Adrenal gland (tissue), 5 donors: ENCODE measurements at regions not wholly inside any gene's neighbourhood (a gene's known extent, or its start where the extent isn't known, plus 50 kb on each side); places are given as distances from the start of the nearest gene placed in this dataset.

Experiments used
- POLR2A ChIP-seq, 2 donors: fragments of 450-650 bp; IDR thresholded peaks; one replicate each; pipeline ENCODE4 v1.6.1; 2017; ENCODE audit warnings: antibody characterized with exemption in 2 of 2, mild to moderate bottlenecking in 2 of 2, moderate library complexity in 1 of 2
- TF ChIP-seq, protein P1 (sequence below), 6 experiments: fragments of 450-650 bp in 4 of 6; fragments of 200-600 bp in 2 of 6; sonication (generic) in 1 of 6; IDR thresholded peaks; 1 replicate in 5 of 6; 2 replicates in 1 of 6; pipeline versions ENCODE4 v1.5.1 to v1.8.0; 2016 to 2021; ENCODE audit warnings: antibody characterized with exemption in 6 of 6, mild to moderate bottlenecking in 2 of 6, moderate library complexity in 1 of 6
- donor health status: DM: no; HTN: no; CAD: no.

DNA sequence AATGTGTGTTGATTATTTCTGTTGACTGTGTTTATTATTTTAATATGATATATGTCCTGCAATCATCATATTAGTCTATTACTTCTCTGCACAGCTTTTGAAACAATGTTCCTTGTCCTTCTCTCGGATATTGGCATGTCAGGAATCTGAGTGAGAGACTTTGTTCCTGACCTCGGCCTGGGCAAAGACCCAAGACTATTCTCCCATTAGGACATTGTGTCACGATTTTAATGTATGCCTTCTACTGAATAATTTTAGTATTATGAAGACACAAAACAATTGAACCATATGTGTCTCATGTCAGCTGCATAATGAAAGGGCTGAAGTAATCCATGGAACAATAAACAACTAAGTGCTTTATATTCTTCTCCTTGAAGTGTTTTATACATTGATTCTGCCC is 580.8 kb upstream of the TENM3 start:
- TF ChIP-seq, protein P1, sequence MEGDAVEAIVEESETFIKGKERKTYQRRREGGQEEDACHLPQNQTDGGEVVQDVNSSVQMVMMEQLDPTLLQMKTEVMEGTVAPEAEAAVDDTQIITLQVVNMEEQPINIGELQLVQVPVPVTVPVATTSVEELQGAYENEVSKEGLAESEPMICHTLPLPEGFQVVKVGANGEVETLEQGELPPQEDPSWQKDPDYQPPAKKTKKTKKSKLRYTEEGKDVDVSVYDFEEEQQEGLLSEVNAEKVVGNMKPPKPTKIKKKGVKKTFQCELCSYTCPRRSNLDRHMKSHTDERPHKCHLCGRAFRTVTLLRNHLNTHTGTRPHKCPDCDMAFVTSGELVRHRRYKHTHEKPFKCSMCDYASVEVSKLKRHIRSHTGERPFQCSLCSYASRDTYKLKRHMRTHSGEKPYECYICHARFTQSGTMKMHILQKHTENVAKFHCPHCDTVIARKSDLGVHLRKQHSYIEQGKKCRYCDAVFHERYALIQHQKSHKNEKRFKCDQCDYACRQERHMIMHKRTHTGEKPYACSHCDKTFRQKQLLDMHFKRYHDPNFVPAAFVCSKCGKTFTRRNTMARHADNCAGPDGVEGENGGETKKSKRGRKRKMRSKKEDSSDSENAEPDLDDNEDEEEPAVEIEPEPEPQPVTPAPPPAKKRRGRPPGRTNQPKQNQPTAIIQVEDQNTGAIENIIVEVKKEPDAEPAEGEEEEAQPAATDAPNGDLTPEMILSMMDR (IDR thresholded peaks at IDR 0.05): no peak
- no peak for TF ChIP-seq POLR2A (IDR thresholded peaks at IDR 0.05)
